Thymus (tissue), 11 donors: ENCODE measurements at regions not wholly inside any gene's neighbourhood (a gene's known extent, or its start where the extent isn't known, plus 50 kb on each side); places are given as distances from the start of the nearest gene placed in this dataset.

ENCODE experiments used
- DNase-seq, 9 donors: peaks; one replicate each; pipeline ENCODE4 v3.0.0-alpha.2; 2013; ENCODE audit warnings: low spot score in 9 of 9, low read depth in 6 of 9, missing footprints in 1 of 9
- H3K27ac ChIP-seq, 2 donors: one replicate each; pipeline ENCODE4 v1.5.1; 2013; ENCODE audit warnings: control low read depth in 1 of 2, low read depth in 1 of 2, low read length in 1 of 2, mild to moderate bottlenecking in 1 of 2, moderate library complexity in 1 of 2
- H3K27me3 ChIP-seq, 2 donors: one replicate each; pipeline ENCODE4 v1.5.1; 2013; ENCODE audit warnings: low read length in 1 of 2; ENCODE audit not compliant: control insufficient read depth in 2 of 2, insufficient read depth in 1 of 2
- H3K36me3 ChIP-seq, 2 donors: one replicate each; pipeline ENCODE4 v1.5.1; 2013; ENCODE audit warnings: low read length in 1 of 2, mild to moderate bottlenecking in 1 of 2, moderate library complexity in 1 of 2; ENCODE audit not compliant: control insufficient read depth in 2 of 2, insufficient read depth in 2 of 2
- H3K4me1 ChIP-seq, 2 donors: one replicate each; pipeline ENCODE4 v1.5.1; 2013; ENCODE audit warnings: low read length in 2 of 2; ENCODE audit not compliant: control insufficient read depth in 2 of 2, insufficient read depth in 2 of 2
- H3K4me3 ChIP-seq, 2 donors: one replicate each; pipeline ENCODE4 v1.5.1; 2013; ENCODE audit warnings: low read length in 2 of 2, control low read depth in 1 of 2, mild to moderate bottlenecking in 1 of 2
- H3K9me3 ChIP-seq, 2 donors: one replicate each; pipeline ENCODE4 v1.5.1; 2013; ENCODE audit warnings: low read length in 1 of 2, mild to moderate bottlenecking in 1 of 2; ENCODE audit not compliant: control insufficient read depth in 2 of 2, insufficient read depth in 1 of 2
- WGBS: extraction: QIAGEN DNeasy Blood & Tissue Kit; methylation state at CpG from one replicate; pipeline ENCODE4 v1.1.7; 2013; 5-methylcytosine and 5-hydroxymethylcytosine counted together
- donor health status: healthy.

GRCh38 chrX:39720945-39721344 lies 376.8 kb downstream of the BCOR start:
- no peak for DNase-seq
- H3K9me3 ChIP-seq = peaks cover 0 to 3% of the 10 kb centered on the region in 2 donors

GRCh38 chrX:39721566-39722279 lies 376.0 kb downstream of the BCOR start:
- H3K27me3 ChIP-seq = no peaks in the 10 kb centered on the region
- no peak for DNase-seq
- no peak overlapping the region for H3K4me3 ChIP-seq
- H3K9me3 ChIP-seq = peaks cover 0 to 3% of the 10 kb centered on the region in 2 donors
- H3K36me3 ChIP-seq = no peaks in the 10 kb centered on the region
- H3K27ac ChIP-seq = no peak overlapping the region
- H3K4me1 ChIP-seq = no peaks in the 10 kb centered on the region
- WGBS = 86% methylated on average over 12 of the region's 12 CpGs

More at GRCh38 chrX:39720945-39721344, 376.8 kb downstream of the BCOR start:
- H3K4me3 ChIP-seq = no peak overlapping the region
- no peaks in the 10 kb centered on the region for H3K4me1 ChIP-seq
- no peaks in the 10 kb centered on the region for H3K27me3 ChIP-seq
- H3K27ac ChIP-seq = no peak overlapping the region
- 84% methylated on average over 2 of the region's 2 CpGs for WGBS
- H3K36me3 ChIP-seq = no peaks in the 10 kb centered on the region

GRCh38 chrX:39724544-39724943 lies 373.2 kb downstream of the BCOR start:
- Histone ChIP-seq H3K4me3 (no peak overlapping the region), H3K27ac (no peak overlapping the region), H3K4me1 (no peaks in the 10 kb centered on the region), H3K9me3 (peaks cover 0 to 3% of the 10 kb centered on the region in 2 donors), H3K36me3 (no peaks in the 10 kb centered on the region), H3K27me3 (no peaks in the 10 kb centered on the region)
- 88% methylated on average over 1 of the region's 1 CpG for WGBS
- peak in 1 of 9 donors; percentile 18 for DNase-seq

DNA sequence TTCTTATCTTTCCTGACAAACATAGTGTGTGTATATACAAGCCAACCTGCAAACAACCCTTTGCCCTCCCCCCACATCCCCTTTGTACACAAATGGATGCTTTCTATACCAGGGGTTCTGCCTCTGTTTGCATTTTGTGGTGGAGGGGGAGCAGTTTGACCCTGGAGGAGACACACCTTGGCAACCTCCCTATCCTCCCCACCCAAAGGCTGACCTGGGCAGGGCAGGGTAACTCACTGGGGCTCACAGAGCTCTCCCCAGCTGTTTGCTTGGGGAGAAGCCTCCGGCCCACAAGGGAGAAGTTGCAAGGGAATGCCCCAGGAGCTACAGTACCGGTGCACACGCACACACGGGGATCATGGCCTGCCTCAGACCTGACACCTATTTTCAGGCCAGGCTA lies 372.6 kb downstream of the BCOR start:
- H3K9me3 ChIP-seq = peaks cover 0 to 3% of the 10 kb centered on the region in 2 donors
- DNase-seq = no peak
- H3K4me1 ChIP-seq = peaks cover 0 to 3% of the 10 kb centered on the region in 2 donors
- no peak overlapping the region for H3K27ac ChIP-seq
- no peak overlapping the region for H3K4me3 ChIP-seq
- 97% methylated on average over 4 of the region's 4 CpGs for WGBS
- no peaks in the 10 kb centered on the region for H3K36me3 ChIP-seq
- peaks cover 0 to 3% of the 10 kb centered on the region in 2 donors for H3K27me3 ChIP-seq

- Histone ChIP-seq H3K4me3 (no peak overlapping the region), H3K9me3 (peaks cover 0 to 3% of the 10 kb centered on the region in 2 donors), H3K36me3 (no peaks in the 10 kb centered on the region), H3K4me1 (peaks cover 3 to 13% of the 10 kb centered on the region in 2 donors), H3K27ac (no peak overlapping the region), H3K27me3 (peaks cover 0 to 3% of the 10 kb centered on the region in 2 donors)
- DNase-seq = no peak
- WGBS = 83% methylated on average over 13 of the region's 13 CpGs
These were observed 371.7 kb downstream of the BCOR start for GRCh38 chrX:39725928-39726619.

- WGBS = 99% methylated on average over 3 of the region's 3 CpGs
These were observed 371.0 kb downstream of the BCOR start for GRCh38 chrX:39726771-39727170.

DNA sequence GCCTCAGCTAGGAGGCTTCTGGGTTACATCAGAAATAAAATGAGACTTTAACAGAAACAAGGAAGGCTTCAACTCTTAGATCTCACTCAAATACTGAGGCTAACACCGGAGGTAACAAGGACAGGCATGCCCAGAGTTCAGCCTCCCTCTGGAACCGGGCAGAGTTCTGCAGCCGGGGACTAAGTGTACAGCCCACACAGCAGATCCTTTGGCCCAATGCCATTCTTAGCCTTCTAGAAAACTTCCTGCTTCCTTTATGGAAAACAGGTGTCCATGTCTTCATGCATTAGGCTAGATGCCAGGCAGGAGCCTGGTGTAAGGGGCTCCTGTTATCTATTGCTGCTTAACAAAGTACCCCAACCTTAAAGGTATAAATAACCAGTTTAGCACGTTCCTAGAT lies 369.7 kb downstream of the BCOR start:
- no peak overlapping the region for H3K27ac ChIP-seq
- WGBS = 92% methylated on average over 4 of the region's 4 CpGs
- no peak for DNase-seq
- H3K4me3 ChIP-seq = no peak overlapping the region
- H3K27me3 ChIP-seq = peaks cover 0 to 3% of the 10 kb centered on the region in 2 donors
- peaks cover 0 to 3% of the 10 kb centered on the region in 2 donors for H3K9me3 ChIP-seq
- no peaks in the 10 kb centered on the region for H3K36me3 ChIP-seq
- peaks cover 5 to 19% of the 10 kb centered on the region in 2 donors for H3K4me1 ChIP-seq

More at GRCh38 chrX:39726771-39727170, 371.0 kb downstream of the BCOR start:
- Histone ChIP-seq H3K9me3 (peaks cover 0 to 3% of the 10 kb centered on the region in 2 donors), H3K27ac (no peak overlapping the region), H3K4me1 (peaks cover 5 to 18% of the 10 kb centered on the region in 2 donors), H3K27me3 (peaks cover 0 to 3% of the 10 kb centered on the region in 2 donors), H3K4me3 (no peak overlapping the region), H3K36me3 (no peaks in the 10 kb centered on the region)
- DNase-seq = no peak

DNA sequence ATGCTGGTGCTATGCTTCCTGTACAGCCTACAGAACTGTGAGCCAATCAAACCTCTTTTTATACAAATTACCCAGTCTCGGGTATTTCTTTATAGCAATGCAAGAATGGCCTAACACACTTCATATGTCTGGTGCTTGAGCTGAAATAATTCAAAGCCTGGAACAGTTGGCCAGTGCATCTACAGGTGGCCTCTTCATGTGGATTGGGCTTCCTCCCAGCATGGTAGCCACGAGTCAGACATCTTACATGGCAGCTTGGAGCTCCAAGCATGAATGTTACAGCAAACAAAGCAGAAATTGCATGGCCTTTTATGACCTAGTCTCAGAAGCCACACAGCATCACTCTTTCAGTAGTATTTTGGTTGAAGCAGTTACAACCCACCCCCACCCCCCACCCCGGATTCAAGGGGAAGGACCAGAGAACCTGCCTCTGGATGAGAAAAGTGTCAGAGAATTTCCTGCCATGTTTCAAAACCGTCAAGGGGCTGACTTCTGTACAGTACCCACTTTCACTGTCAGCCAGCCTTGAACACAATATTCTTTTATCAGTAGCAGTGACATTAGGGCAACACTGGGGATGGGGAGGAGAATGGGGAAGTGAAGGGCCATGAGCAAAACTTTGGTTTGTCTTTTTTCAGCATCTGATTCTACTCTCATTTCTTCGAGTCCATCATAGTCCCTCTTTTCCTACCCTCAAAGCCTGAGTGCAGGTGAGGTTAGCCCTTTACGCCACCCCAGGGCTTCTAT lies 368.7 kb downstream of the BCOR start:
- H3K9me3 ChIP-seq = peaks cover 0 to 3% of the 10 kb centered on the region in 2 donors
- 77% methylated on average over 6 of the region's 6 CpGs for WGBS
- no peaks in the 10 kb centered on the region for H3K36me3 ChIP-seq
- no peak overlapping the region for H3K27ac ChIP-seq
- H3K4me3 ChIP-seq = no peak overlapping the region
- H3K4me1 ChIP-seq = peaks cover 5 to 19% of the 10 kb centered on the region in 2 donors
- H3K27me3 ChIP-seq = peaks cover 0 to 3% of the 10 kb centered on the region in 2 donors
- DNase-seq = no peak
